ENCODE measurements at regions not wholly inside any gene's neighbourhood (a gene's known extent, or its start where the extent isn't known, plus 50 kb on each side); places are given as distances from the start of the nearest gene placed in this dataset.

- no peak overlapping the region for H3K4me3 ChIP-seq (ENCODE audit: control insufficient read depth, low read depth, low read length)
- no peak for DNase-seq (ENCODE audit: low read depth)
- TF ChIP-seq, protein P1, sequence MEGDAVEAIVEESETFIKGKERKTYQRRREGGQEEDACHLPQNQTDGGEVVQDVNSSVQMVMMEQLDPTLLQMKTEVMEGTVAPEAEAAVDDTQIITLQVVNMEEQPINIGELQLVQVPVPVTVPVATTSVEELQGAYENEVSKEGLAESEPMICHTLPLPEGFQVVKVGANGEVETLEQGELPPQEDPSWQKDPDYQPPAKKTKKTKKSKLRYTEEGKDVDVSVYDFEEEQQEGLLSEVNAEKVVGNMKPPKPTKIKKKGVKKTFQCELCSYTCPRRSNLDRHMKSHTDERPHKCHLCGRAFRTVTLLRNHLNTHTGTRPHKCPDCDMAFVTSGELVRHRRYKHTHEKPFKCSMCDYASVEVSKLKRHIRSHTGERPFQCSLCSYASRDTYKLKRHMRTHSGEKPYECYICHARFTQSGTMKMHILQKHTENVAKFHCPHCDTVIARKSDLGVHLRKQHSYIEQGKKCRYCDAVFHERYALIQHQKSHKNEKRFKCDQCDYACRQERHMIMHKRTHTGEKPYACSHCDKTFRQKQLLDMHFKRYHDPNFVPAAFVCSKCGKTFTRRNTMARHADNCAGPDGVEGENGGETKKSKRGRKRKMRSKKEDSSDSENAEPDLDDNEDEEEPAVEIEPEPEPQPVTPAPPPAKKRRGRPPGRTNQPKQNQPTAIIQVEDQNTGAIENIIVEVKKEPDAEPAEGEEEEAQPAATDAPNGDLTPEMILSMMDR (conservative IDR thresholded peaks at IDR 0.05; ENCODE audit: control insufficient read depth, insufficient read depth, low read depth, low read length): no peak
Measured at GRCh38 chr15:92324101-92324963, 69.3 kb upstream of the ST8SIA2 start.

- no peak overlapping the region for H3K4me3 ChIP-seq (ENCODE audit: control insufficient read depth, low read depth, low read length)
- DNase-seq (ENCODE audit: low read depth): no peak
- TF ChIP-seq, protein P1 (conservative IDR thresholded peaks at IDR 0.05; ENCODE audit: control insufficient read depth, insufficient read depth, low read depth, low read length): no peak
Measured at GRCh38 chr15:92326236-92326635, 67.4 kb upstream of the ST8SIA2 start.

- no peak overlapping the region for H3K4me3 ChIP-seq (ENCODE audit: control insufficient read depth, low read depth, low read length)
- TF ChIP-seq, protein P1 (conservative IDR thresholded peaks at IDR 0.05; ENCODE audit: control insufficient read depth, insufficient read depth, low read depth, low read length): no peak
- DNase-seq (ENCODE audit: low read depth): no peak
Measured at GRCh38 chr15:92327033-92327432, 66.6 kb upstream of the ST8SIA2 start.

DNA sequence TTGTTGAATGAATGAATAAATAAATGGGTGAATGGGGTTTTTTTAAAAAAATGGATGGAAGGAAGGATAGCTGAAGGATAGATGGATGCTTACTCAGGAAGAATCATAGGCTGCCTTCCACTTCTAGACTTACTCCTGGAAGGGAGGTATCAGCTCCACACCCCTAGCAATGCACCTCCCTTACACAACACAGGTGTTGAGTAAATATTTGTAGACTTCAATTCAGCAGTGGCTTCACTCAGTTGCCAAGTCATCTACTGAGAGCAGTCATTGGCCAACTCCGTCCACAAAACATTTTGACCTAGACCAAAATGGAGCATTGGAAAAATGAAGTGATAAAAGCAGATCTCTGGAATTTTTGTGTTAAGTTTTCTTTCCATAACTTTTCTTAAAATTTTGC, 65.5 kb upstream of the ST8SIA2 start:
- no peak for DNase-seq (ENCODE audit: low read depth)
- no peak overlapping the region for H3K4me3 ChIP-seq (ENCODE audit: control insufficient read depth, low read depth, low read length)
- TF ChIP-seq, protein P1 (conservative IDR thresholded peaks at IDR 0.05; ENCODE audit: control insufficient read depth, insufficient read depth, low read depth, low read length): no peak

DNA sequence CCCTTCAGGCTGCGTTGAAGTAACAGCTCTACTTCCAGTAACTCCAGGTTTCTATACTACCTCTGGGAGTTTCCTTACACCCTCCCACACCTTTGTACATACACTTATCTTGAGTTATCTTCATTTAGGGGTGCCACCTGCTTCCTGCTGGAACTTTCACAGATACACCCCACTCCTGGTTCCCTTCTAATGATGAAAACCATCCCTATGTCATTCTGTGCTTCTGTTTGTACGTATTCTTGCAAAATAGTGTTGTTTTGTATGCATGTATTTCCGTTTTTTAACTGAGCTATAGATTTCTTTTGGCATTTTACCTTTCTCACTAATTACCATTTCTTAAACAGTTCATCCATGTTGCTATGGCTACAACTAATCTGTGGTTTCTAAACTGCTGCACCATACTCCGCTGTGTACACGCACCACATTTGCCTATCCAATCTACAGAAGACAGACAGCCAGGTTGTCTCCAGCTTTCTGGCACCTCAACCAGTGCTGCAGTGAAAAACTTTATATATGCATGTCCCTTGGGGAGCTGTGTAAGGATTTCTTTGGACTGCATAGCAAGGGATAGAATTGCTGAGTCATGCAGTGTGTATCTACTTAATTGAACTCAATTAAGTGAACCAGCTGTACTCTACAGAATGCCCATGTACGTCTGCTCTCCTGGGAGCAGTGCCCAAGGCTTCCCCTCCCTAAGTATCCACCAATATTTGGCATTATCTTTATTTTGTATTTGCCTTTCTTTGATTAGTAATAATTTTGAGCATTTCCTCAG, 61.4 kb upstream of the ST8SIA2 start:
- DNase-seq (ENCODE audit: low read depth): no peak
- TF ChIP-seq, protein P1 (conservative IDR thresholded peaks at IDR 0.05; ENCODE audit: control insufficient read depth, insufficient read depth, low read depth, low read length): no peak
- H3K4me3 ChIP-seq (ENCODE audit: control insufficient read depth, low read depth, low read length): no peak overlapping the region

GRCh38 chr15:92333709-92334108, 60.0 kb upstream of the ST8SIA2 start:
- TF ChIP-seq, protein P1 (conservative IDR thresholded peaks at IDR 0.05; ENCODE audit: control insufficient read depth, insufficient read depth, low read depth, low read length): no peak
- H3K4me3 ChIP-seq (ENCODE audit: control insufficient read depth, low read depth, low read length): no peak overlapping the region
- DNase-seq (ENCODE audit: low read depth): no peak
